H1 (cell line): ENCODE measurements at regions not wholly inside any gene's neighbourhood (a gene's known extent, or its start where the extent isn't known, plus 50 kb on each side); places are given as distances from the start of the nearest gene placed in this dataset.

Experiments
- CTCF ChIA-PET: fragments of 300-600 bp; sonication (Branson Sonifier 250); formaldehyde crosslinking; loops from one replicate; lab custom pipeline; 2021; ENCODE audit not compliant: partially characterized antibody; lab: Charles Lee
- POLR2A ChIA-PET: fragments of 300-600 bp; sonication (Branson Sonifier 250); formaldehyde crosslinking; loops from one replicate; lab custom pipeline; 2021; ENCODE audit warnings: inconsistent platforms; ENCODE audit not compliant: partially characterized antibody; lab: Charles Lee
- DNase-seq, 2 experiments: peaks; one replicate each; pipeline versions ENCODE4 v3.0.0 to v3.0.0-alpha.2; 2010 to 2022; ENCODE audit warnings: low spot score in 2 of 2, low read depth in 1 of 2, mixed read lengths in 1 of 2
- FAIRE-seq: peaks from 2 replicates; lab custom pipeline; 2011; peaks lifted over from hg19 to GRCh38; lab: Jason Lieb, UNC
- H2AFZ ChIP-seq: 2 replicates; pipeline ENCODE4 v1.8.1; 2012; ENCODE audit warnings: low read length, inconsistent platforms
- H2AK5ac ChIP-seq: 2 replicates; pipeline ENCODE4 v1.6.1; 2013; ENCODE audit warnings: low read depth, low read length
- H2BK120ac ChIP-seq: replicated peaks from 2 replicates; pipeline ENCODE3; 2013; ENCODE audit warnings: low read depth, low read length, inconsistent platforms
- H2BK12ac ChIP-seq: 2 replicates; pipeline ENCODE4 v1.6.1; 2013; ENCODE audit warnings: low read depth, low read length
- H2BK15ac ChIP-seq: 2 replicates; pipeline ENCODE4 v1.6.1; 2013; ENCODE audit warnings: low read length
- H2BK20ac ChIP-seq: 2 replicates; pipeline ENCODE4 v1.6.1; 2013; ENCODE audit warnings: low read length
- H2BK5ac ChIP-seq: 2 replicates; pipeline ENCODE4 v1.6.1; 2013; ENCODE audit warnings: low read depth, low read length
- H3K14ac ChIP-seq: 2 replicates; pipeline ENCODE4 v1.6.1; 2013; ENCODE audit warnings: inconsistent platforms; ENCODE audit not compliant: insufficient read length
- H3K18ac ChIP-seq: 2 replicates; pipeline ENCODE4 v1.6.1; 2013; ENCODE audit warnings: low read length; ENCODE audit errors: extremely low read depth
- H3K23ac ChIP-seq: 2 replicates; pipeline ENCODE4 v1.6.1; 2013; ENCODE audit warnings: inconsistent platforms; ENCODE audit not compliant: insufficient read length
- H3K23me2 ChIP-seq: 2 replicates; pipeline ENCODE4 v1.6.1; 2013; ENCODE audit warnings: low read depth, low read length
- H3K27ac ChIP-seq: 2 replicates; pipeline ENCODE4 v1.6.1; 2011; ENCODE audit warnings: low read depth, low read length, inconsistent platforms
- H3K27me3 ChIP-seq, 4 experiments: replicated peaks in 1 of 4; 1 replicate in 1 of 4; 2 replicates in 3 of 4; pipeline versions ENCODE4 v1.6.1 to v1.8.1; 2011 to 2013; ENCODE audit warnings: low read length in 3 of 4, mild to moderate bottlenecking in 3 of 4, inconsistent platforms in 2 of 4, mixed read lengths in 2 of 4, moderate library complexity in 1 of 4; ENCODE audit not compliant: control insufficient read depth in 3 of 4, insufficient read depth in 3 of 4; ENCODE audit errors: extremely low read depth in 1 of 4
- H3K36me3 ChIP-seq, 4 experiments: 2 replicates each; pipeline versions ENCODE4 v1.6.1 to v1.8.1; 2011 to 2013; ENCODE audit warnings: mild to moderate bottlenecking in 4 of 4, low read length in 3 of 4, moderate library complexity in 2 of 4, control low read depth in 1 of 4, inconsistent platforms in 1 of 4; ENCODE audit not compliant: insufficient read depth in 4 of 4, control insufficient read depth in 2 of 4
- H3K4ac ChIP-seq: replicated peaks from 2 replicates; pipeline ENCODE3; 2013; ENCODE audit warnings: low read length, low read depth, mixed read lengths, inconsistent platforms; ENCODE audit not compliant: insufficient read length
- H3K4me1 ChIP-seq, 4 experiments: replicated peaks in 1 of 4; 1 replicate in 1 of 4; 2 replicates in 3 of 4; pipeline versions ENCODE4 v1.6.1 to v1.8.1; 2011 to 2013; ENCODE audit warnings: low read length in 3 of 4, inconsistent platforms in 2 of 4, mixed read lengths in 1 of 4; ENCODE audit not compliant: insufficient read depth in 4 of 4, control insufficient read depth in 3 of 4
- H3K4me2 ChIP-seq, 2 experiments: 2 replicates each; pipeline versions ENCODE4 v1.6.1 to v1.8.1; 2011 to 2013; ENCODE audit warnings: low read depth in 2 of 2, low read length in 2 of 2, control low read depth in 1 of 2, inconsistent platforms in 1 of 2, mild to moderate bottlenecking in 1 of 2; ENCODE audit not compliant: insufficient read depth in 1 of 2
- H3K4me3 ChIP-seq, 4 experiments: fragments of 200-600, 300-600 bp in 1 of 4; sonication (generic), shearing (Covaris generic), sonication (Bioruptor Twin) in 1 of 4; 2 replicates each; pipeline versions ENCODE4 v1.5.1 to v1.8.1; 2011 to 2016; ENCODE audit warnings: low read length in 4 of 4, low read depth in 3 of 4, control low read depth in 2 of 4, inconsistent platforms in 2 of 4, mild to moderate bottlenecking in 2 of 4, mixed read lengths in 1 of 4, moderate library complexity in 1 of 4; ENCODE audit not compliant: insufficient read depth in 2 of 4; ENCODE audit errors: extremely low read depth in 1 of 4
- H3K56ac ChIP-seq: replicated peaks from 2 replicates; pipeline ENCODE3; 2013; ENCODE audit warnings: low read depth, mild to moderate bottlenecking, mixed read lengths, low read length, inconsistent platforms; ENCODE audit not compliant: insufficient read length
- H3K79me1 ChIP-seq: 2 replicates; pipeline ENCODE4 v1.6.1; 2013; ENCODE audit warnings: low read depth, low read length, control low read depth
- H3K79me2 ChIP-seq, 2 experiments: 2 replicates each; pipeline versions ENCODE4 v1.6.1 to v1.8.1; 2012 to 2013; ENCODE audit warnings: low read length in 2 of 2, mild to moderate bottlenecking in 2 of 2, inconsistent platforms in 1 of 2; ENCODE audit not compliant: insufficient read depth in 2 of 2, control insufficient read depth in 1 of 2
- H3K9ac ChIP-seq, 4 experiments: replicated peaks in 1 of 4; 1 replicate in 1 of 4; 2 replicates in 3 of 4; pipeline versions ENCODE4 v1.6.1 to v1.8.1; 2011 to 2013; ENCODE audit warnings: low read depth in 3 of 4, low read length in 3 of 4, control low read depth in 2 of 4, mild to moderate bottlenecking in 2 of 4, moderate library complexity in 2 of 4, inconsistent platforms in 1 of 4; ENCODE audit errors: extremely low read depth in 1 of 4
- H3K9me3 ChIP-seq, 2 experiments: 2 replicates each; pipeline versions ENCODE4 v1.6.1 to v1.8.1; 2012 to 2013; ENCODE audit warnings: mild to moderate bottlenecking in 2 of 2, moderate library complexity in 2 of 2, control low read depth in 1 of 2, inconsistent platforms in 1 of 2, low read depth in 1 of 2, low read length in 1 of 2, mixed read lengths in 1 of 2; ENCODE audit not compliant: insufficient read depth in 2 of 2
- H4K20me1 ChIP-seq, 2 experiments: replicated peaks in 1 of 2; 2 replicates each; pipeline versions ENCODE3 to v1.8.1; 2011 to 2013; ENCODE audit warnings: inconsistent platforms in 2 of 2, low read length in 2 of 2, mild to moderate bottlenecking in 1 of 2; ENCODE audit not compliant: insufficient read depth in 2 of 2, control insufficient read depth in 1 of 2
- H4K5ac ChIP-seq: 2 replicates; pipeline ENCODE4 v1.6.1; 2013; ENCODE audit warnings: low read length, low read depth, mixed read lengths, inconsistent platforms; ENCODE audit not compliant: insufficient read length
- H4K8ac ChIP-seq: 2 replicates; pipeline ENCODE4 v1.8.0; 2013; ENCODE audit warnings: mild to moderate bottlenecking, moderate library complexity, low read length, inconsistent platforms; ENCODE audit not compliant: insufficient read depth; ENCODE audit errors: extremely low read depth
- H4K91ac ChIP-seq: replicated peaks from 2 replicates; pipeline ENCODE3; 2013; ENCODE audit warnings: low read length, mixed read lengths, inconsistent platforms; ENCODE audit not compliant: insufficient read length
- CHD1 ChIP-seq: IDR thresholded peaks from 2 replicates; pipeline ENCODE4 v1.6.1; 2012; ENCODE audit warnings: low read depth, low read length, improper control_type of control experiment
- SUZ12 ChIP-seq: fragments of 200-600 bp; sonication (generic); IDR thresholded peaks from 2 replicates; pipeline ENCODE4 v1.6.1; 2012; ENCODE audit warnings: mild to moderate bottlenecking, inconsistent platforms, low read length, moderate library complexity, mixed read lengths
- WGBS, 2 experiments: shearing (Covaris generic) in 1 of 2; methylation state at CpG; one replicate each; pipeline versions ENCODE4 v1.1.6 to v1.1.7; 2013 to 2015; ENCODE audit warnings: low lambda C conversion rate in 2 of 2, mixed read lengths in 2 of 2, inconsistent platforms in 1 of 2, low coverage in 1 of 2, missing lambda C conversion rate in 1 of 2; ENCODE audit not compliant: insufficient replicate concordance in 2 of 2, insufficient coverage in 1 of 2, insufficient read length in 1 of 2; ENCODE audit errors: extremely low coverage in 1 of 2, missing lambda C conversion rate in 1 of 2; 5-methylcytosine and 5-hydroxymethylcytosine counted together

DNA sequence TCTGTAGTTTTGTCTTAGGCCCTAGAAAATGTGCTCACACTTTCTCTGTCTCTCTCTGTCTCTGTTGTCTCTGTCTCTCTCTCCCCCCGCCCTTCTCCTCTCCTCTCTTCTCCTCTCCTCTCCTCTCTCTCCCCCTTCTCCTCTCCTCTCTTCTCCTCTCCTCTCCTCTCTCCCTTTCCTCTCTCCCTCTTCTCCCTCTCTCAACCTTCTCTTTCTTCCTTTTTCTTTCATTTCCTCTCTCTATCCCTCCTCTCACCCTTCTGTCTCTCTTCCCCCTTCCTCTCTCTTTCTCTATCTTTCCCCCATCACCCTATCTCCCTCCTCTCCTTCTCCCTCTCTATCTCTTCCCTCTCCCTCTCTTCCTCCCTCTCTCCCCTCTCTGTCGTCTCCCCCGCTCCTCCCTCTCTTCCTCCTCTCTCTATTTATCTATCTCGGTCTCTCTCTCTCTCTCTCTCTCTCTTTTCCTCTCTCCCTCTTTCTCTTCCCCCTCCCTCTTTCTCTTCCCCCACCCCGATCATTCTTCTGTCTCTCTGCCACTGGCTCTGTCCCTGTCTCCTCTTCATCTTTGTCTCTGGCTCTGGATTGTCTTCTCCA, 107.2 kb upstream of the C16orf82 start:
- H3K27me3 ChIP-seq = no peaks in the 10 kb centered on the region
- no peak overlapping the region for H4K91ac ChIP-seq
- H3K9me3 ChIP-seq = no peaks in the 10 kb centered on the region
- POLR2A ChIA-PET = no interaction called here
- no peak overlapping the region for H3K4me2 ChIP-seq
- H3K56ac ChIP-seq = no peak overlapping the region
- H3K27ac ChIP-seq = no peak overlapping the region
- no peak overlapping the region for H2BK15ac ChIP-seq
- no peaks in the 10 kb centered on the region for H3K36me3 ChIP-seq
- no peak overlapping the region for H3K23ac ChIP-seq
- no peaks in the 10 kb centered on the region; a peak in 1 of 7 replicates for H3K4me1 ChIP-seq
- H3K18ac ChIP-seq = no peak overlapping the region
- no peak overlapping the region for H2BK5ac ChIP-seq
- H3K4me3 ChIP-seq = no peak overlapping the region
- TF ChIP-seq CHD1 (no peak), SUZ12 (no peak)
- TF ChIP-seq, all 59 proteins: peak for 0
- no peak overlapping the region for H2BK12ac ChIP-seq
- no peak overlapping the region for H2AK5ac ChIP-seq
- no peak overlapping the region for H2AFZ ChIP-seq
- no peaks in the 10 kb centered on the region for H3K79me2 ChIP-seq
- H2BK120ac ChIP-seq = no peak overlapping the region
- H3K23me2 ChIP-seq = no peaks in the 10 kb centered on the region; the same call in 1 of the 2 replicates
- CTCF ChIA-PET = interaction anchor here (0.9 to 1.6 kb wide), 3 partner anchors 33 to 314 kb away, joined by 3 read pairs; no protein-coding TSS in a partner anchor
- no peak overlapping the region for H3K4ac ChIP-seq
- H4K8ac ChIP-seq = no peak overlapping the region
- no peaks in the 10 kb centered on the region for H3K79me1 ChIP-seq
- WGBS, 2 experiments = 67% methylated on average over 3 of the region's 5 CpGs; no CpG with 5 or more reads in 1 of the 2 experiments
- H4K20me1 ChIP-seq = no peaks in the 10 kb centered on the region
- DNase-seq (no peak), FAIRE-seq (no peak)
- no peak overlapping the region for H4K5ac ChIP-seq
- no peak overlapping the region for H2BK20ac ChIP-seq
- H3K14ac ChIP-seq = no peak overlapping the region
- no peak overlapping the region for H3K9ac ChIP-seq
